ENCODE measurements at regions not wholly inside any gene's neighbourhood (a gene's known extent, or its start where the extent isn't known, plus 50 kb on each side); places are given as distances from the start of the nearest gene placed in this dataset.

DNA sequence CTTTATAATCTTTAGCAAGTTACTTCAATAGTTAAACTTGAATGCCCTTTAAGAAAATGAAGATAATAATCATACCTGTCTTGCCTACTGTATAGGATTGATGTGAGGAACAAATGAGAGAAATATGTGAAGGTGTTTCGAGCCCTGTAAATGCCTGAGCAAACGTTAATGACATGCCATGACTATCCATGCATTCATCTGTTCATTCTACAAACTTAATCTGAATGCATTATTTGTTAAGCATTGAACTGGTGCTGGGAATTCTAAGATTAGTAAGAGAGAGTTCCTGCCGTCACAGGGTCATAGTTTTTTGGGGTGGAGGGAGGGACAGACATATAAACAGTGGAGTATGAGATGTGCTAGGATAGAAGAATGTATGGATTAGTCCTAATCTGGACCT, 111.5 kb upstream of the PRICKLE1 start:
- TF ChIP-seq, protein P1, sequence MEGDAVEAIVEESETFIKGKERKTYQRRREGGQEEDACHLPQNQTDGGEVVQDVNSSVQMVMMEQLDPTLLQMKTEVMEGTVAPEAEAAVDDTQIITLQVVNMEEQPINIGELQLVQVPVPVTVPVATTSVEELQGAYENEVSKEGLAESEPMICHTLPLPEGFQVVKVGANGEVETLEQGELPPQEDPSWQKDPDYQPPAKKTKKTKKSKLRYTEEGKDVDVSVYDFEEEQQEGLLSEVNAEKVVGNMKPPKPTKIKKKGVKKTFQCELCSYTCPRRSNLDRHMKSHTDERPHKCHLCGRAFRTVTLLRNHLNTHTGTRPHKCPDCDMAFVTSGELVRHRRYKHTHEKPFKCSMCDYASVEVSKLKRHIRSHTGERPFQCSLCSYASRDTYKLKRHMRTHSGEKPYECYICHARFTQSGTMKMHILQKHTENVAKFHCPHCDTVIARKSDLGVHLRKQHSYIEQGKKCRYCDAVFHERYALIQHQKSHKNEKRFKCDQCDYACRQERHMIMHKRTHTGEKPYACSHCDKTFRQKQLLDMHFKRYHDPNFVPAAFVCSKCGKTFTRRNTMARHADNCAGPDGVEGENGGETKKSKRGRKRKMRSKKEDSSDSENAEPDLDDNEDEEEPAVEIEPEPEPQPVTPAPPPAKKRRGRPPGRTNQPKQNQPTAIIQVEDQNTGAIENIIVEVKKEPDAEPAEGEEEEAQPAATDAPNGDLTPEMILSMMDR (IDR thresholded peaks at IDR 0.05) = no peak
- TF ChIP-seq POLR2A (IDR thresholded peaks at IDR 0.05) = no peak

All from Peyer's patch (tissue), 4 donors.